Bronchial epithelial cell (primary cell): ENCODE measurements at regions not wholly inside any gene's neighbourhood (a gene's known extent, or its start where the extent isn't known, plus 50 kb on each side); places are given as distances from the start of the nearest gene placed in this dataset.

Experiments
- DNase-seq: peaks from one replicate; pipeline ENCODE4 v3.0.0-alpha.2; 2010; ENCODE audit warnings: low read depth
- FAIRE-seq: peaks from 2 replicates; lab custom pipeline; 2011; peaks lifted over from hg19 to GRCh38; lab: Jason Lieb, UNC
- H3K27me3 ChIP-seq: 2 replicates; pipeline ENCODE4 v1.5.1; 2011; ENCODE audit warnings: low read length; ENCODE audit not compliant: control insufficient read depth, insufficient read depth
- H3K36me3 ChIP-seq: 2 replicates; pipeline ENCODE4 v1.5.1; 2011; ENCODE audit warnings: low read length; ENCODE audit not compliant: control insufficient read depth, insufficient read depth
- H3K4me3 ChIP-seq: 2 replicates; pipeline ENCODE4 v1.5.1; 2011; ENCODE audit warnings: mild to moderate bottlenecking, low read depth, low read length, control low read depth
- TF ChIP-seq, protein P1 (sequence below): IDR thresholded peaks from 2 replicates; pipeline ENCODE4 v1.5.1; 2011; ENCODE audit warnings: mild to moderate bottlenecking, moderate library complexity, low read length, control low read depth, inconsistent platforms; ENCODE audit not compliant: insufficient read depth, severe bottlenecking

- DNase-seq (peak; percentile 45), FAIRE-seq (no peak)
- Histone ChIP-seq H3K27me3 (no peaks in the 10 kb centered on the region), H3K36me3 (no peaks in the 10 kb centered on the region), H3K4me3 (no peak overlapping the region)
- TF ChIP-seq, protein P1, sequence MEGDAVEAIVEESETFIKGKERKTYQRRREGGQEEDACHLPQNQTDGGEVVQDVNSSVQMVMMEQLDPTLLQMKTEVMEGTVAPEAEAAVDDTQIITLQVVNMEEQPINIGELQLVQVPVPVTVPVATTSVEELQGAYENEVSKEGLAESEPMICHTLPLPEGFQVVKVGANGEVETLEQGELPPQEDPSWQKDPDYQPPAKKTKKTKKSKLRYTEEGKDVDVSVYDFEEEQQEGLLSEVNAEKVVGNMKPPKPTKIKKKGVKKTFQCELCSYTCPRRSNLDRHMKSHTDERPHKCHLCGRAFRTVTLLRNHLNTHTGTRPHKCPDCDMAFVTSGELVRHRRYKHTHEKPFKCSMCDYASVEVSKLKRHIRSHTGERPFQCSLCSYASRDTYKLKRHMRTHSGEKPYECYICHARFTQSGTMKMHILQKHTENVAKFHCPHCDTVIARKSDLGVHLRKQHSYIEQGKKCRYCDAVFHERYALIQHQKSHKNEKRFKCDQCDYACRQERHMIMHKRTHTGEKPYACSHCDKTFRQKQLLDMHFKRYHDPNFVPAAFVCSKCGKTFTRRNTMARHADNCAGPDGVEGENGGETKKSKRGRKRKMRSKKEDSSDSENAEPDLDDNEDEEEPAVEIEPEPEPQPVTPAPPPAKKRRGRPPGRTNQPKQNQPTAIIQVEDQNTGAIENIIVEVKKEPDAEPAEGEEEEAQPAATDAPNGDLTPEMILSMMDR: peak; percentile 66
Measured at GRCh38 chr15:93997071-93997658, 234.2 kb upstream of the MCTP2 start.

DNA sequence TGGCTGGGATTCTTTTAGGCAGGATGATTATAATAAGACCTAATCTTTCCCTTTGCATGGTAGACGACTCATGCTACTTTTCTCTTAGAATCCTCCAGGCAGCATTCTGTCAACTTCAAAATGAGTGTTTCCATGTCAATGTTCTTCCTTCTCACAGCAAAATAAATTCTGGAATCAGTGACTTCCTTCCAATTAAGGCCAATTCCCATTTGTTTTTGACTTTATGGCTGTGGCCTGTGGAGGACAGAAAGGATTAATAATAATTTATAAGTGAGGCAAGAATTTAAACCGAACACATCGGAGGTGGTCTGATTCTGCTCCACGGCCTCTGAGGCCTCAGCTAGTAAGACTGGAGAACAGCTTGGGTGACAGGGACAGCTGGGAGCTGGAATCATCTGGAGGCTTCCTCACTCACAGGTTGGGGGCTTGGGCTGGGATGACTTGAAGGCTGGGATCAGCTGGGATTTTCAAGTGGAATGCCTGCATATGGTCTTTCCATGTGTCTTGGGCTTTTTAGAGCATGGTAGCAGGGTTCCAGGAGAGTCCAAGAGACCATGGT is 241.8 kb upstream of the MCTP2 start:
- no peak for FAIRE-seq
- Histone ChIP-seq H3K27me3 (no peaks in the 10 kb centered on the region), H3K36me3 (no peaks in the 10 kb centered on the region), H3K4me3 (no peak overlapping the region)
- no peak for DNase-seq
- TF ChIP-seq, protein P1: no peak

DNA sequence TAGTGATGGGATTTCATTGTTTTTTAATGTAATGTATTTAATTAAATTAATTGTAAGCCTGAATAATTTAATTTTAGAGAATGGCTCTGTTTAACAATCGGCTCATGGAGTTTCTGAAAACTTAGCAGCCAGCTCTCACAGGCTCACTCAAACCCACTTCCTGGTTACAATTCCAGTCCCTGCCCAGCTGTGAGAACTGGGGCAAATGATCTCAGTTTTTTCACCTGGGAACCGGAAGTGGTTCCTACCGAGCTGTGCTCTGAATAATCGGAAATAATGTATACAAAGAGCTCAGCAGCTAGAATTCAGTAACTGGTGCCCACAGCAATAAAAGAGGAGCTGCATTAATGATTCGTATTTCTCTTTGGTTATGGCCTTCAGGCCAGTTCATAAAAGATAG is 244.3 kb upstream of the MCTP2 start:
- H3K4me3 ChIP-seq: no peak overlapping the region
- no peaks in the 10 kb centered on the region for H3K36me3 ChIP-seq
- TF ChIP-seq, protein P1: no peak
- DNase-seq (no peak), FAIRE-seq (no peak)
- no peaks in the 10 kb centered on the region for H3K27me3 ChIP-seq

GRCh38 chr15:93986400-93986984 is 244.9 kb upstream of the MCTP2 start:
- no peak for DNase-seq
- Histone ChIP-seq H3K36me3 (no peaks in the 10 kb centered on the region), H3K4me3 (no peak overlapping the region), H3K27me3 (no peaks in the 10 kb centered on the region)
- no peak for FAIRE-seq
- TF ChIP-seq, protein P1: no peak

DNA sequence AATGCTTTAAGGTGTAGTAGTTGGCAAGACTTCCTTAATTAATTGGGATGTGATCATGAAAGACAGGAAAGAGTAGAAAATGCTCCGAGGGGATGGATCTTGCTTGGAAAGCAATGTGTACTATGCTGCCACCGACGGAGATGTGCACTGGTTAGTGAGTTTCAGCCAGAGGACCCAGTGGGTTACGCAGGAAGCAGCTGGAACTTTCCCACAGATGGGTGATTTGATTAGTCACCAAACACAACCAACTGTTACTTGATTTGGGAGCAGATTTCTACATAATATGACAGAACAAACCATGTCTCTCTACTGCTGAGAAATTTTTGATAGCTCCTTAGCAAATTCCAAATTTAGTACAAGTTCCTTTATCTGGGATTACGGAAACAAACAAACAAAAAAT is 245.4 kb upstream of the MCTP2 start:
- no peaks in the 10 kb centered on the region for H3K36me3 ChIP-seq
- no peak for FAIRE-seq
- no peak overlapping the region for H3K4me3 ChIP-seq
- TF ChIP-seq, protein P1: no peak
- no peaks in the 10 kb centered on the region for H3K27me3 ChIP-seq
- no peak for DNase-seq
